Nephron progenitor cell (in vitro differentiated cells): ENCODE measurements at regions not wholly inside any gene's neighbourhood (a gene's known extent, or its start where the extent isn't known, plus 50 kb on each side); places are given as distances from the start of the nearest gene placed in this dataset.

Experiments used
- DNase-seq: peaks from one replicate; pipeline ENCODE4 v3.0.0; 2021
- H3K27ac Mint-ChIP-seq: 2 replicates; pipeline ENCODE4 v1.8.0; 2021; ENCODE audit warnings: mild to moderate bottlenecking, moderate library complexity, mixed read lengths
- H3K27me3 Mint-ChIP-seq: 2 replicates; pipeline ENCODE4 v1.8.0; 2021; ENCODE audit warnings: mild to moderate bottlenecking, low read depth, mixed read lengths; ENCODE audit not compliant: poor library complexity
- H3K36me3 Mint-ChIP-seq: 2 replicates; pipeline ENCODE4 v1.8.0; 2021; ENCODE audit warnings: low read depth, mixed read lengths
- H3K4me1 Mint-ChIP-seq: 2 replicates; pipeline ENCODE4 v1.8.0; 2021; ENCODE audit warnings: mixed read lengths
- H3K4me3 Mint-ChIP-seq: 2 replicates; pipeline ENCODE4 v1.8.0; 2021; ENCODE audit warnings: mild to moderate bottlenecking, moderate library complexity, mixed read lengths
- H3K9me3 Mint-ChIP-seq: 2 replicates; pipeline ENCODE4 v1.8.0; 2021; ENCODE audit warnings: mild to moderate bottlenecking, moderate library complexity, mixed read lengths
- TF ChIP-seq, protein P1 (sequence below): fragments of 200-600 bp; sonication (generic); IDR thresholded peaks from 2 replicates; pipeline ENCODE4 v1.5.0; 2021; ENCODE audit warnings: antibody characterized with exemption

DNA sequence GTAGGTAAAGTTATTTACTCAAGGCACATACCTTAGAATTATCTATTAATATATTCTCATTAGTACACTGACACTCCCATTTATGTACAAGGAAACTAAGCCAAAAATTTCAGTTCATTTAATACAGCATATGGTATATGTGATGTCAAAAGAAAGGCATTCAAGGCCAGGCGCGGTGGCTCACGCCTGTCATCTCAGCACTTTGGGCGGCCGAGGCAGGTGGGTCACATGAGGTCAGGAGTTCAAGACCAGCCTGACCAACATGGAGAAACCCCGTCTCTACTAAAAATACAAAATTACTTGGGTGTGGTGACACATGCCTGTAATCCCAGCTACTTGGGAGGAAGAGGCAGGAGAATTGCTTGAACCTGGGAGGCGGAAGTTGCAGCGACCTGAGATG is 435.2 kb downstream of the GBE1 start:
- no peak overlapping the region for H3K27ac Mint-ChIP-seq
- H3K36me3 Mint-ChIP-seq = no peaks in the 10 kb centered on the region
- H3K27me3 Mint-ChIP-seq = peaks cover 3% of the 10 kb centered on the region
- DNase-seq = no peak
- H3K4me3 Mint-ChIP-seq = no peak overlapping the region
- TF ChIP-seq, protein P1, sequence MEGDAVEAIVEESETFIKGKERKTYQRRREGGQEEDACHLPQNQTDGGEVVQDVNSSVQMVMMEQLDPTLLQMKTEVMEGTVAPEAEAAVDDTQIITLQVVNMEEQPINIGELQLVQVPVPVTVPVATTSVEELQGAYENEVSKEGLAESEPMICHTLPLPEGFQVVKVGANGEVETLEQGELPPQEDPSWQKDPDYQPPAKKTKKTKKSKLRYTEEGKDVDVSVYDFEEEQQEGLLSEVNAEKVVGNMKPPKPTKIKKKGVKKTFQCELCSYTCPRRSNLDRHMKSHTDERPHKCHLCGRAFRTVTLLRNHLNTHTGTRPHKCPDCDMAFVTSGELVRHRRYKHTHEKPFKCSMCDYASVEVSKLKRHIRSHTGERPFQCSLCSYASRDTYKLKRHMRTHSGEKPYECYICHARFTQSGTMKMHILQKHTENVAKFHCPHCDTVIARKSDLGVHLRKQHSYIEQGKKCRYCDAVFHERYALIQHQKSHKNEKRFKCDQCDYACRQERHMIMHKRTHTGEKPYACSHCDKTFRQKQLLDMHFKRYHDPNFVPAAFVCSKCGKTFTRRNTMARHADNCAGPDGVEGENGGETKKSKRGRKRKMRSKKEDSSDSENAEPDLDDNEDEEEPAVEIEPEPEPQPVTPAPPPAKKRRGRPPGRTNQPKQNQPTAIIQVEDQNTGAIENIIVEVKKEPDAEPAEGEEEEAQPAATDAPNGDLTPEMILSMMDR = no peak
- H3K9me3 Mint-ChIP-seq = no peaks in the 10 kb centered on the region
- no peaks in the 10 kb centered on the region for H3K4me1 Mint-ChIP-seq

DNA sequence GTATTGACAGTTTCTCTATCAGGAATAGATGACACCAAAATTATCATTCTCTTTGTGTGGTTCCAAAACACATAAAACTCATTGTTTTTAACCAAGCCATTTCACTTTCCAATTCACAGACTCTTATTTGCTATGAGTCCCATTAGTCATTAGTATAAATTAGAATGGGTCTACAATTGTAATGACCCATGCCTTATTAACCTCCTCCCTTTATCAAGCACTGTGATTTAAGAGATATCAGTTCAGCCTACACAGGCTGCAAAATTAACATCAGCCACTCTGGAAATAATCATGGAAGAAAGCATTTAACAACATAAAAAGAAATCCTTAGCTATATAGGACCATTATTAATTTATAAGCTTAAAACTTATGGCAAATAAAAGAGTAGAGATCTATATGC is 440.6 kb downstream of the GBE1 start:
- H3K4me1 Mint-ChIP-seq = no peaks in the 10 kb centered on the region
- H3K27ac Mint-ChIP-seq = no peak overlapping the region
- no peaks in the 10 kb centered on the region for H3K36me3 Mint-ChIP-seq
- peaks cover 4% of the 10 kb centered on the region for H3K9me3 Mint-ChIP-seq
- peaks cover 11% of the 10 kb centered on the region for H3K27me3 Mint-ChIP-seq
- H3K4me3 Mint-ChIP-seq = no peak overlapping the region
- no peak for DNase-seq
- TF ChIP-seq, protein P1 = no peak

DNA sequence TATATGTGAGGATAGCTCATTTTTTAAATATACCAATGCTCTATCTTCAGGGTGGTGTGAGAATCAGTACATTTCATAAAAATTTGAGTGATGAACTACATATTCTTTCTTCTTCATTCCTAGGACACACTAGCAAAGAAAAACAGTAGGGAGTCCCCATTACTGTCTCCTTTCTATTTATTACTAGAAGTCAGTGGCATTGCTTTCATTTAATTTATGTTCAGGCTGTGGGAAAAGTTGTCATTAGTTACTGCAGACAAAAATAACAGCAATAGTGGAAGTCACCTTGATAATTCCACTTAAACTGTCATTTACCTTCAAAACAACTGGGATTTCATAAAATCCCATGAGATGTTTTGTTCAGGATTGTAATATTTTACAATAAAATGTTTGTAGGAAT is 446.4 kb downstream of the GBE1 start:
- TF ChIP-seq, protein P1 = no peak
- Mint-ChIP-seq H3K9me3 (peaks cover 4% of the 10 kb centered on the region), H3K36me3 (no peaks in the 10 kb centered on the region), H3K4me3 (no peak overlapping the region), H3K27ac (no peak overlapping the region), H3K4me1 (no peaks in the 10 kb centered on the region), H3K27me3 (peaks cover 11% of the 10 kb centered on the region)
- DNase-seq = no peak

DNA sequence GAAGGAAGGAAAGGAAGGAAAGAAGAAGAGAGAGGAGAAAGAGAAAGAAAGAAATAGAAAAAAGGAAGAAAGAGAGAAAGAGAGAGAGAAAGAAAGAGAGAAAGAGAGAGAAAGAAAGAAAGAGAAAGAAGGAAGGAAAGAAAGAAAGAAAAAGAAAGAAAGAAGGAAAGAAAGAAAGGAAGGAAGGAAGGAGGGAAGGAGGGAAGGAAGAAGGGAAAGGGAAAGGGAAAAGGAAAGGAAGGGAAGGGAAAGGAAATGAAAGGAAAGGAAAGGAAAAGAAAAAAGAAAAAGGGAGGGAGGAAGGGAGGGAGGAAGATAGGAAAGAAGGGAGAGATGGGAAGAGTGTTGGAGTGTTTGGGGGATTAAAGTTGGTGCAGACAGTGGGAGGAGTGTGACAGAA is 450.1 kb downstream of the GBE1 start:
- Mint-ChIP-seq H3K4me1 (peaks cover 5% of the 10 kb centered on the region), H3K27ac (no peak overlapping the region), H3K4me3 (no peak overlapping the region), H3K36me3 (no peaks in the 10 kb centered on the region), H3K9me3 (peaks cover 4% of the 10 kb centered on the region), H3K27me3 (no peaks in the 10 kb centered on the region)
- DNase-seq = no peak
- TF ChIP-seq, protein P1 = no peak

DNA sequence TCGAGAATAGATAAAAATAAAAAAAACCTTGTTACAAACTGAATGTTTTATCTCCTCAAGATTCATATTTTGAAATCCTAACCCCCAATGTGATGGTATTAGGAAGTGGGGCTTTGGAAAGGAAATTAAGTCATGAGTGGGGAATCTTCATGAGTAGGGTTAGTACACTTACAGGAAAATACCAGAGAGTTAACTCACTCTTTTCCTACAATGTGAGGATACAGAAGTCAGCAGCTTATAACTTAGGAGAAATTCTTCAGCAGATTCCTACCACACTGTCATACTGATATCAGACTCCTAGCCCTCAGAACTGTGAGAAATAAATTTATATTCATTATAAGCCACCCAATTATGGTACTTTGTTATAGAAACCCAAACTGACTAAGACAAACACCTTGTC is 453.1 kb downstream of the GBE1 start:
- TF ChIP-seq, protein P1 = no peak

DNA sequence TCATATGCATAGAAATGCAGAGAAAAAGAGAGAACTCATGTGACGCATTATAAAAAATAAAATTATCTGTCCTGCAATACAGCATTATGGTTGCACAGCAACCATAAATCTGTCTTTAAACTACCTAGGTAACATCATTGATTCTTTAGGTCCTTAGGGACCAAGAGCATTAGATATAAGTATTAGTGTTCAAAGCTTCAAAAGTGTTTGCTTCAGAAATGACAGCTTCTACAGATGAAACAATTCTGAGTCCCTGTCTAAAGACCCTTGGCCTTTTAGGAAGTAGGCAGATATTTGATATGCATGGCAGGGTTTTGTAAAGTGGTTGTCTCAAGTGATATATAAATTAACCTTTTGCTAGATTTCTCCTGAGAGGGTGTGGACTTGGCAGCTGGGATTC is 454.2 kb downstream of the GBE1 start:
- TF ChIP-seq, protein P1 = no peak
- DNase-seq = no peak
- Mint-ChIP-seq H3K4me3 (no peak overlapping the region), H3K27me3 (no peaks in the 10 kb centered on the region), H3K9me3 (no peaks in the 10 kb centered on the region), H3K27ac (no peak overlapping the region), H3K36me3 (no peaks in the 10 kb centered on the region), H3K4me1 (peaks cover 25% of the 10 kb centered on the region)

More for the DNA sequence above, 453.1 kb downstream of the GBE1 start:
- Mint-ChIP-seq H3K4me3 (no peak overlapping the region), H3K36me3 (no peaks in the 10 kb centered on the region), H3K27ac (no peak overlapping the region), H3K27me3 (no peaks in the 10 kb centered on the region), H3K4me1 (peaks cover 14% of the 10 kb centered on the region), H3K9me3 (no peaks in the 10 kb centered on the region)
- no peak for DNase-seq
